ENCODE measurements at regions not wholly inside any gene's neighbourhood (a gene's known extent, or its start where the extent isn't known, plus 50 kb on each side); places are given as distances from the start of the nearest gene placed in this dataset.

DNA sequence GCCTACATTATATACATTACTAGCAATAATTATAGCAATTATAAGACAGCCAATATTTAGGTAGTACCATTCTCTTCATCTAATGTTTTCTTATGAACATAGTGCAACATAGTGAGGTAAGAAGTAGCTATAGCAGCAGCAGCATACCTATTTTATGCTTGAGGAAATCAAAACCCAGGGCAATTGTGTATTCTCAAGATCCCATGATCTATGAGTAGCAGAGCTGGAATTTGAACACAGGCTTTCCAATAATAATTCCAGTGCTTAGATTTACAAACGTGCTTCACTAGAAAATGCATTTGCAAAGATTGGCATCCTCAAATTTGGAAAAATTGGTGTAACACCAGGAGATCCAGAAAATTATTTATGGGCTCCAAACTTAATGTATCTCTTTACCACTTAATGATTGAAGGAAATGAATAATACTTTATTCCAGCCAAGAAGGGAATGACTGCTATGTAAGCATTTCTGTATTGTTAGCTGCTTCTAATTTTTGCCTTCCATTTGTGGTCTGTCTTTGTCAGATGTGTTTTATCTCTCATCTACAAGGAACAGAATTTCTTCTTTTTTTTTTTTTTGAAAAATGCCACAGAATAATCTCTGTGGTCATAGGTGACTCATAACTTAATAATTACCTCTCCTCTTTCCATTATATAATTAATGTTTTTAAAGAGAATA is 451.1 kb downstream of the ARAP2 start:
- ChIA-PET CTCF (no interaction called here), POLR2A (no interaction called here)
- no peak for FAIRE-seq
- no peak for DNase-seq (ENCODE audit: low read depth in 1 of 2, low spot score in 1 of 2)
- H3K4me3 ChIP-seq = no peak overlapping the region
- H3K9me3 ChIP-seq = no peaks in the 10 kb centered on the region
- H3K4me1 ChIP-seq = no peaks in the 10 kb centered on the region
- no peak for ATAC-seq
- TF ChIP-seq ESRRA (IDR thresholded peaks at IDR 0.05; ENCODE audit: borderline replicate concordance, low read length) = no peak
- TF ChIP-seq CHD4 (IDR thresholded peaks at IDR 0.05; ENCODE audit: borderline replicate concordance) = no peak
- no peak for TF ChIP-seq GATA3 (IDR thresholded peaks at IDR 0.05; ENCODE audit: borderline replicate concordance)
- no peak for TF ChIP-seq NPAS2 (CRISPR knock-in tag; IDR thresholded peaks at IDR 0.05; ENCODE audit: borderline replicate concordance)
- no peak for TF ChIP-seq ZFP36 (IDR thresholded peaks at IDR 0.05; ENCODE audit: borderline replicate concordance, partially characterized antibody)
- TF ChIP-seq ZSCAN20 (CRISPR knock-in tag; IDR thresholded peaks at IDR 0.05) = no peak
- TF ChIP-seq EP300 (IDR thresholded peaks at IDR 0.05) = no peak
- TF ChIP-seq HOXA7 (CRISPR knock-in tag; IDR thresholded peaks at IDR 0.05) = no peak
- WGBS (ENCODE audit: missing lambda C conversion rate) = 0% methylated on average over 1 of the region's 1 CpG
- no peak overlapping the region for H3K27ac ChIP-seq
- H3K4me2 ChIP-seq = no peak overlapping the region

DNA sequence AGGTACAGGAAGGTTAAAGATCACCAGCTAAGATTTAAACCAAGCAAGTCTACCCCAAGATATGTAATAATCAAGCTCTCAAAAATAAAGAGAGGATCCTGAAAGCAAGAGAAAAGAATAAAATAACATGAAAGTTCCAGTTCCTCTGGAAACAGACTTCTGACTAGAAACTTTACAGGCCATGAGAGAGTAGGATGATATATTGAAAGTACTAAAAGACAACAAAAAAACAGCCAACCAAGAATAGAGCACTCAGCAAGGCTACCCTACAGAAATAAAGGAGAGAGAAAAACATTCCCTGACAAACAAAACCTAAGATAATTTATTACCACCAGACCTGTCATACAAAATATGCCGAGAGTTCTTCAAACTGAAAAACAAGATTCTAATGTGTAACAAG is 450.5 kb downstream of the ARAP2 start:
- no peak overlapping the region for H3K27ac ChIP-seq
- ATAC-seq (no peak), FAIRE-seq (no peak)

DNA sequence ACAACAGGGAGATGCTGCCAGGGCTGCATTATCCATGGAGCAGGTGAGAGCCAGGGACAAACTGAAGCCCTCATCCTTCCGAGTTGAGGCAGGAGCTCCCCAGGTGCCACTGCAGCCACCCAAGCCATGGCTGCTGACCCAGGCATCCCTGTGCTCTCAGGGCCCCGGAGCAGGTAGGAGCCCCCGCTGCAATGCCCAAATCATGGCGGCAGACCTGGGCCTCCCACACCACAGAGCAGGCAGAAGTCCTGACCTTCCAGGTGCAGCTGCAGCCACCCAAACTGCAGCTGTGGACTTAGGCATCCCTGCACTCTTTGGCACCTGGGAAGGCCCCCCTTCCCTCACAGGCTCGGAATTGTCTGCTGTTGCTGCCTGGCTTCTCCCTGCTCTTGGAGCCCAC is 443.6 kb downstream of the ARAP2 start:
- Histone ChIP-seq H3K4me2 (no peak overlapping the region), H3K27ac (no peak overlapping the region), H3K9me3 (no peaks in the 10 kb centered on the region), H3K4me3 (no peak overlapping the region), H3K4me1 (no peaks in the 10 kb centered on the region)
- no peak for FAIRE-seq
- DNase-seq (ENCODE audit: low read depth in 1 of 2, low spot score in 1 of 2) = no peak
- TF ChIP-seq HOXB5 (CRISPR knock-in tag; IDR thresholded peaks at IDR 0.05) = no peak
- TF ChIP-seq, protein P1, sequence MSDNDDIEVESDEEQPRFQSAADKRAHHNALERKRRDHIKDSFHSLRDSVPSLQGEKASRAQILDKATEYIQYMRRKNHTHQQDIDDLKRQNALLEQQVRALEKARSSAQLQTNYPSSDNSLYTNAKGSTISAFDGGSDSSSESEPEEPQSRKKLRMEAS (IDR thresholded peaks at IDR 0.05) = no peak
- no peak for TF ChIP-seq EHMT2 (IDR thresholded peaks at IDR 0.05; ENCODE audit: low read depth)
- no peak for TF ChIP-seq HOXB13 (CRISPR knock-in tag; IDR thresholded peaks at IDR 0.05; ENCODE audit: low read depth)
- no peak for TF ChIP-seq POLR2AphosphoS2 (conservative IDR thresholded peaks at IDR 0.05; ENCODE audit: low read length)
- TF ChIP-seq, protein P2, sequence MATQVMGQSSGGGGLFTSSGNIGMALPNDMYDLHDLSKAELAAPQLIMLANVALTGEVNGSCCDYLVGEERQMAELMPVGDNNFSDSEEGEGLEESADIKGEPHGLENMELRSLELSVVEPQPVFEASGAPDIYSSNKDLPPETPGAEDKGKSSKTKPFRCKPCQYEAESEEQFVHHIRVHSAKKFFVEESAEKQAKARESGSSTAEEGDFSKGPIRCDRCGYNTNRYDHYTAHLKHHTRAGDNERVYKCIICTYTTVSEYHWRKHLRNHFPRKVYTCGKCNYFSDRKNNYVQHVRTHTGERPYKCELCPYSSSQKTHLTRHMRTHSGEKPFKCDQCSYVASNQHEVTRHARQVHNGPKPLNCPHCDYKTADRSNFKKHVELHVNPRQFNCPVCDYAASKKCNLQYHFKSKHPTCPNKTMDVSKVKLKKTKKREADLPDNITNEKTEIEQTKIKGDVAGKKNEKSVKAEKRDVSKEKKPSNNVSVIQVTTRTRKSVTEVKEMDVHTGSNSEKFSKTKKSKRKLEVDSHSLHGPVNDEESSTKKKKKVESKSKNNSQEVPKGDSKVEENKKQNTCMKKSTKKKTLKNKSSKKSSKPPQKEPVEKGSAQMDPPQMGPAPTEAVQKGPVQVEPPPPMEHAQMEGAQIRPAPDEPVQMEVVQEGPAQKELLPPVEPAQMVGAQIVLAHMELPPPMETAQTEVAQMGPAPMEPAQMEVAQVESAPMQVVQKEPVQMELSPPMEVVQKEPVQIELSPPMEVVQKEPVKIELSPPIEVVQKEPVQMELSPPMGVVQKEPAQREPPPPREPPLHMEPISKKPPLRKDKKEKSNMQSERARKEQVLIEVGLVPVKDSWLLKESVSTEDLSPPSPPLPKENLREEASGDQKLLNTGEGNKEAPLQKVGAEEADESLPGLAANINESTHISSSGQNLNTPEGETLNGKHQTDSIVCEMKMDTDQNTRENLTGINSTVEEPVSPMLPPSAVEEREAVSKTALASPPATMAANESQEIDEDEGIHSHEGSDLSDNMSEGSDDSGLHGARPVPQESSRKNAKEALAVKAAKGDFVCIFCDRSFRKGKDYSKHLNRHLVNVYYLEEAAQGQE (IDR thresholded peaks at IDR 0.05) = no peak
- TF ChIP-seq ESRRA (IDR thresholded peaks at IDR 0.05; ENCODE audit: borderline replicate concordance, low read length) = no peak
- TF ChIP-seq, protein P3, sequence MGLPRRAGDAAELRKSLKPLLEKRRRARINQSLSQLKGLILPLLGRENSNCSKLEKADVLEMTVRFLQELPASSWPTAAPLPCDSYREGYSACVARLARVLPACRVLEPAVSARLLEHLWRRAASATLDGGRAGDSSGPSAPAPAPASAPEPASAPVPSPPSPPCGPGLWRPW (IDR thresholded peaks at IDR 0.05) = no peak
- TF ChIP-seq BCL3 (IDR thresholded peaks at IDR 0.05) = no peak
- no peak for TF ChIP-seq E2F6 (IDR thresholded peaks at IDR 0.05; ENCODE audit: borderline replicate concordance, low read depth)
- no peak for TF ChIP-seq TP53 (CRISPR knock-in tag; IDR thresholded peaks at IDR 0.05)
- TF ChIP-seq RFX5 (IDR thresholded peaks at IDR 0.05) = no peak
- no peak for TF ChIP-seq CHD2 (IDR thresholded peaks at IDR 0.05; ENCODE audit: low read length, partially characterized antibody)
- no peak for TF ChIP-seq POLR2A (IDR thresholded peaks at IDR 0.05; ENCODE audit: low read length)
- no peak for TF ChIP-seq SREBF2 (IDR thresholded peaks at IDR 0.05)
- TF ChIP-seq FOSB (CRISPR knock-in tag; IDR thresholded peaks at IDR 0.05) = no peak
- no peak for TF ChIP-seq HDAC2 (IDR thresholded peaks at IDR 0.05)
- ATAC-seq = no peak
- CTCF ChIA-PET = no interaction called here
- POLR2A ChIA-PET = no interaction called here
- WGBS (ENCODE audit: missing lambda C conversion rate) = 0% methylated on average over 1 of the region's 5 CpGs

More for the DNA sequence above, 450.5 kb downstream of the ARAP2 start:
- 33% methylated on average over 1 of the region's 1 CpG for WGBS (ENCODE audit: missing lambda C conversion rate)
- TF ChIP-seq CBX2 (IDR thresholded peaks at IDR 0.05; ENCODE audit: borderline replicate concordance, low read depth) = no peak
- POLR2A ChIA-PET = no interaction called here
- Histone ChIP-seq H3K4me3 (no peak overlapping the region), H3K4me2 (no peak overlapping the region), H3K4me1 (no peaks in the 10 kb centered on the region), H3K9me3 (no peaks in the 10 kb centered on the region)
- CTCF ChIA-PET = no interaction called here
- no peak for DNase-seq (ENCODE audit: low read depth in 1 of 2, low spot score in 1 of 2)
